ENCODE measurements at regions not wholly inside any gene's neighbourhood (a gene's known extent, or its start where the extent isn't known, plus 50 kb on each side); places are given as distances from the start of the nearest gene placed in this dataset.

GRCh38 chr5:29002481-29002880 lies 1964.1 kb upstream of the CDH9 start:
- TF ChIP-seq POLR2A (IDR thresholded peaks at IDR 0.05) (no peak), CTCF (IDR thresholded peaks at IDR 0.05) (no peak)

Data from testis (tissue), 2 donors.